ENCODE measurements at regions not wholly inside any gene's neighbourhood (a gene's known extent, or its start where the extent isn't known, plus 50 kb on each side); places are given as distances from the start of the nearest gene placed in this dataset.

- no peak for TF ChIP-seq CTCF (IDR thresholded peaks at IDR 0.05; ENCODE audit: poor library complexity, severe bottlenecking)
- TF ChIP-seq REST (IDR thresholded peaks at IDR 0.05; ENCODE audit: borderline replicate concordance): no peak
- no peak for TF ChIP-seq EZH2 (IDR thresholded peaks at IDR 0.05; ENCODE audit: borderline replicate concordance, insufficient read depth, low read length, poor library complexity, severe bottlenecking)
- no peak for TF ChIP-seq RAD21 (conservative IDR thresholded peaks at IDR 0.05)
- no peak for TF ChIP-seq EP300 (conservative IDR thresholded peaks at IDR 0.05; ENCODE audit: poor library complexity, severe bottlenecking)
- TF ChIP-seq MXI1 (conservative IDR thresholded peaks at IDR 0.05; ENCODE audit: poor library complexity, severe bottlenecking): no peak
- no peak for TF ChIP-seq POLR2AphosphoS5 (IDR thresholded peaks at IDR 0.05)
Observed at GRCh38 chr5:43981556-43981955, 378.6 kb downstream of the NNT start.

All from neural cell (in vitro differentiated cells).